H1 (cell line): ENCODE measurements at regions not wholly inside any gene's neighbourhood (a gene's known extent, or its start where the extent isn't known, plus 50 kb on each side); places are given as distances from the start of the nearest gene placed in this dataset.

Experiments
- BRCA1 ChIP-seq: IDR thresholded peaks from 2 replicates; pipeline ENCODE4 v1.6.1; 2012; ENCODE audit warnings: low read depth, low read length, improper control_type of control experiment
- HDAC2 ChIP-seq, 2 experiments: fragments of 300-600 bp in 1 of 2; sonication (generic) in 1 of 2; IDR thresholded peaks; 2 replicates each; pipeline ENCODE4 v1.6.1; 2011 to 2012; ENCODE audit warnings: low read depth in 2 of 2, low read length in 2 of 2, mild to moderate bottlenecking in 2 of 2, moderate library complexity in 2 of 2, borderline replicate concordance in 1 of 2, inconsistent platforms in 1 of 2
- TBP ChIP-seq: IDR thresholded peaks from 2 replicates; pipeline ENCODE4 v1.6.1; 2011; ENCODE audit warnings: low read depth, low read length, improper control_type of control experiment

- no peak for TF ChIP-seq HDAC2 (IDR thresholded peaks at IDR 0.05; ENCODE audit: borderline replicate concordance in 1 of 2, low read depth in 2 of 2, low read length in 2 of 2)
- TF ChIP-seq BRCA1: no peak
- TF ChIP-seq TBP: no peak
Observed at GRCh38 chr15:62985768-62986167, 56.8 kb upstream of the TPM1 start (continued).
